GM19043 (cell line): ENCODE measurements at regions not wholly inside any gene's neighbourhood (a gene's known extent, or its start where the extent isn't known, plus 50 kb on each side); places are given as distances from the start of the nearest gene placed in this dataset.
"Not testable (repeated sequence)": the region's sequence is repeated elsewhere in the genome, so short reads cannot be mapped to it uniquely, and the experiment has no call there.

ENCODE experiments used
- ATAC-seq: cut with Tn5 transposase; IDR thresholded peaks from one replicate; pipeline ENCODE4 v1.9.1; 2021; ENCODE audit warnings: low read depth; ENCODE audit not compliant: unreplicated experiment

DNA sequence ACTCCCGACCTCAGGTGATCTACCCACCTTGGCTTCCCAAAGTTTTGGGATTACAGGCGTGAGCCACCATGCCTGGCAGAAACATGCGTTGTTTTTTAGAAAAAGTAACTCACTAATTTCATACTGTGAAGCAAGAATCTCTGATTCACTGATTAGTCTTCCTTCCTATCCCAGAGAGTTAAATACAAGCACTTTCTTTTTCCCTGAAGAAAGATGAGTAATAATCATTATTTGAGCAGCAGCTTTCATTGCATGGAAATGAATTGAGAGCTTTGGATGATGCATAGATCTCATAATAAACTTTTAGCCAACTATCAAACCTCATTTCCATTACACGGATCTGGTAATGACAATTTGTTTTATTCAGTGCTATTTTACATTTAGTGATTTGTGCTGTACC is 892.5 kb upstream of the EYS start:
- ATAC-seq = no peak

DNA sequence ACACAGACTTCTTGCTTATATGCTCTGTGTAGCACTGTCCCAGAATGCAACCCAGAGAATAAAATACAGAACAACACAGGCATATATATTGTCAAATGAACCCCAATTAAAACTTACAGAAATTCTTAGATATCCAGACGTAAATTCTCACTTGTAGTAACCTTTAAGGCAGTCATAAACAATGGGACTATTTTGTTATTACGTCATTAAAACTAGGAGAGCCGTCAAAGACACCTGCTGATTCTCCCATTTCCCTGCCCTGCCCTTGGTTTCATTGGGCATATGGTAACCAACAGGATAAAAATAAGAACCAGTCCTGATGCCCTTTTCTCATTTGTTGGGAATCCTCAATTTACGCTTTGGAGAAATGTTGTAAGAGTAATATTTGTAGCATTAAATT is 871.3 kb upstream of the EYS start:
- ATAC-seq = no peak

DNA sequence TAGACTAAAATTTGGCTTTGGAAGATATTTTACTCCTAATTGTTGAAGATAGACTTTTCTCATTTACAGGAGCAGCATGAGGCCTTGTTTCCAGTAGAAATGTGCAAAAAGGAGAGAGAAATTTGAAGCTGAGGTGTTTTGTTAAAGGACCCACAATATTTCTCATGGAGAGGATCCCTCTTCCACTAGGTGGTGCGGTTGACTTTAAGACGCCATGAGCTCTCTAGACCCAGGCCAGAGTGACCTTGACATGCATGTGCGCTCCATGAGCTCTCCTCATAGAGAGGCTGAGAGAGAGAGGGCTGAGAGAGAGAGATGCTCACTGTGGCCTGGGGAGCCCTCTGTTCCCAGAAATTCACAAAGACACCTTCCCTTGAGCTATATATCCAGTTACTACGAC is 861.2 kb upstream of the EYS start:
- no peak for ATAC-seq

DNA sequence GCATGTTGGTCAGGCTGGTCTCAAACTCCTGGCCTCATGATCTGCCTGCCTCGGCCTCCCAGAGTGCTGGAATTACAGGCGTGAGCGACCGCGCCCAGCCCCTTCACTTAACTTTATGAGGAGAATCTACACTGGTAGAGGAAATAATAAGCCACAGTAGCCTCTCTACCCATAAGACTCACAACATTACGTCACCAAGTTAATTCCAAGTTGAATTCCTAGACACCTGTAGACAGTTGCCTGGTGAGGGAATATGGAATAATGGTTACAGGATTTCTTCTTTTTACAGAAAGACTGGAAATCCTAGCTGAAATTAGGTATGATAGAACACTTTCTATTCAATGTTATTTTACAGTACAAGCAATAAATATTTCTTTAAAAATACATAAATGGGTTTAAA is 854.5 kb upstream of the EYS start:
- ATAC-seq = no peak

DNA sequence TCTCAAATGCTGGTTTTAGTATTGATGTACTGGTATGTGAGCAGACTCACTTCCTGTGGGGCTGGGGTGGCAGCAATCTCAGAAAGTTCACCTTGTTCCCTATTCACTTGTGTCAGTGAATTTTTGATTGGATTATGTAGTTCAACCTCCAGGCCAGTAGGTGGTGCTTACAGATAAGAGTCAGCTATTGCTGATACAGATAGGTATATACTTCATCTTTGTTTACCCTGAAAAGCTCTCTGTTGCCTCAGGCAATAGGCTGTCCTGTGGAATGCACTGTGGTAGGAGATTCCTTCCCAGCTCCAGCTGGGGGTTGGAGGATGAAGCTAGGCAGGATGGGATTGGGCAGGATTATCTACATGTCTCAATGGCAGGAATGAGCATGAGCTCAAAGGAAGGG is 851.2 kb upstream of the EYS start:
- no peak for ATAC-seq

DNA sequence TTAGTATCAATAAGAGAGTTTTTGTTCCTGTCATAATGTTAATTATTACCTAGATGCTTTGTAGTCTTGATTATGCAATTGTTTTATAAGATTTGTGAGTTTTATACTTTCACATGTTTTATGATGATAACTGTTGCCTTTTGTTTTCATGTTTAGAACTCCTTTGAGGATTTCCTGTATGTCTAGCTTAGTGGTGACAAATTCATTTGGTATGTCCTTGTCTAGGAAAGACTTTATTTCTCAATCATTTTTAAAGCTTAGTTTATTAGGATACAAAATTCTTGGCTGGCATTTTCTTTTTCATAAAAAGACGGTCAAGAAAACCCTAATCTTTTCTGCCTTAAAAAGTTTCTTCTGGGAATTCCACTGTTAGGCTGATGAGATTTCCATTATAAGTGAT is 849.9 kb upstream of the EYS start:
- ATAC-seq = no peak

DNA sequence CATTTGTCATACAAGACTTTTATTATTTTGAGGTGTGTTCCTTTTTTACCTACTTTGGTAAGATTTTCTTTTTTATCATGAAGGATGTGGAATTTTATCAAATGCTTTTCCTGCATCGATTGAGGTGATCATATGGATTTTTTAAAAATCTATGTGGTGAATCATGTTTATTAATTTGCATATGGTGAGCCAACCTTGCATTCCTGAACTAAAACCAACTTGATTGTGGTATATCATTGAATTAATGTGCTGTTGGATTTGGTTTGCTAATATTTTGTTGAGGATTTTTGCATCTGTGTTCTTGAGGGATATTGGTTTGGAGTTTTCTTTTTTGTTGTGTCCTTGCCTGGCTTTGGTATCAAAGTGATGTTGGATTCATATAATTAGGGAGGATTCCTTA is 848.1 kb upstream of the EYS start:
- no peak for ATAC-seq

DNA sequence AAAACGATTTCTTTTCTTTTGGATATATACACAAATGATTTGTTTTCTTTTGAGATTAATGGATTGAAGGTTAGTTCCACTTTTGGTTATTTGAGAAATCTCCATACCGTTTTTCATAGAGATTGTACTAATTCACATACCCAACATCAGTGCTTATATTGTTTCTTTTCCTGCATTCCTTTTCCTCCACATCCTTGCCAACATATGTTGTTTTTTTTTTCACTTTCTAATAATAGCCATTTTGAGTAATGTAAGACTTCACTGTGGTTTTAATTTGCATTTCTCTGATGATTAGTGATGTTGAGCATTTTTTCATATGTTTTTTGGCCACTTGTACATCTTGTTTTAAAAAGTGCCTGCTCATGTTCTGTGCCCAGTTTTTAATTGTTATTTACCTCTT is 846.4 kb upstream of the EYS start:
- no peak for ATAC-seq

DNA sequence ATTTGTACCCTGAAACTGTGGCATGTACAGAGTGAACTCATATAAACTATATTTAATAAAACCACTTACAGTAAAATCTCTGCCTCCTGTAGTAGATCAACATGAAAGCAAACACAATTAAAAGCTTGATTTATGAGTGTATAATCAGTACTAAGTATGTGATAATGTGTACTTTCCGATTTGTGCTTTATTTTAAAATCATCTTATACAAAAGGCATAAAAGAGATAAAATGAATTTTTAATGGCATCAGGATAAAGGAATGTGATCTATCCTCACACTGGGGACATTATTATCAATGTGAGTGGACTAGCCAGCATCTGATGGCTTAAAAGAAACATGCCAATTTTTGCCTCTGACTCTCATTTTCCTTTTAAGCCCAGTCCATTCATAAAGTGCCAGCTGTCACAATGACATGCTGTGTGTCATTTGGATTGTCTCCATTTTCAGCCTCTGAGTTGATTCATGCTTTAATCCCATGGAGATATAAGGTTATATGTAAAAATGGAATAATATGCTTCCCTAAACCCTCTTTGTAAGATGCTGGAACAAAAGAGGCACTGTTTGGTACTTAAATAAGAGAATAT is 831.6 kb upstream of the EYS start:
- ATAC-seq = no peak

DNA sequence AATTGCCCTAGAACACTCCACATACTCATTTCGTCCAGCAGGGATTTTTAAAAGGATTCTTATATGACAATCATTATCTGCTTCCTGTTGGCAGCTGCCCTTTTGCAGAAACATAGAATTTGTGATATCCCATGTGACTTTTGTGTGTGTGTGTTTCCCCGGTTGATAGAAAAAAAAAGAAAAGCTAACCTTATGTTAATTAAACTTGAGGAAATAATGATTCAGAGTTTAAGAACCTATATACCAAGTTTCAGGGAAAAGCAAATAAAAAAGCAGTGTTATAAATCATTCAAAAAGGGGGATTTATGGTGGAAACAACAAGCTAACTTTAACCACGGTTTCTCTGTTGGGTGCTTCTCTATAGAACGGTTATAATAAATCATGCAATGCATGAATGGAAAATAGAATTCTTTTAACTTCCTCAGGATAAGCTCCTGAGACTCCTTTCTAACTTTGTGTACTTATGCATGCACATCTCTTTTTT is 826.9 kb upstream of the EYS start:
- no peak for ATAC-seq

DNA sequence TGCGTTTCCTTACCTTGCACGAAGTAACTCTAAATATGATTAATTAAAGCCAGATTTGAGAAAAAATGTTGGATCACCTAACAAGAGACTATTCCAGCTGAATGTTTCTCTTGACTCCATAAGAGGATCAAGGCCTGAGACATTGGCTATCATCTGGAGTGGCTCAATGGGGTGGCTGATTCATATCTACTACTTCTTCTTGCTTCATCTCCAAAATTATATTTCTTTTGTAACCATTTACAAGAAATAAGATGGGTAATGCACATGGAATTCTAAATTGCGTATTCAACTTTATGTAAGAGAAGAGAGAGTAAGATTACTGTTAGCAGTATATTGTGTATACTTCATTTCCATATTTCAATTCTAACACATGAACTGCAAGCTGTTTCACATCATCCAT is 819.0 kb upstream of the EYS start:
- ATAC-seq = no peak

DNA sequence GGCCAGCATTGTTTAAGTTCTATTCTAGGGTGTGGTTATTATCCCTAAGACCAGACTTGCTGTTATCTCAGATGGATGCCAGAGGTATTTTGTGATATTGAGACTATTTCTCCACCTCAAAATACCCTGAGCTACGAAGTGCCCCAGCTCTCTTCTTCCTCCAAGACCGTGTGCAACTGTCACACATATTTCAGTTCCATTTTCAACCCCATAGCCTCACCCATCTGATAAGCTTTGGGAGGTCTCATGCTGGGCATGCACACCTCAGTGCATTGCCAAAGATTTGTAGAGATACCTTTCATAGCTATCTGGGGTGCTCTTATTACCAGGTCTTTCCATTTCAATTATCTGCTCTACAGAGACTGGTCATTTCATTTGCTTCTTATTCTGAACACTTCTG is 815.8 kb upstream of the EYS start:
- no peak for ATAC-seq

DNA sequence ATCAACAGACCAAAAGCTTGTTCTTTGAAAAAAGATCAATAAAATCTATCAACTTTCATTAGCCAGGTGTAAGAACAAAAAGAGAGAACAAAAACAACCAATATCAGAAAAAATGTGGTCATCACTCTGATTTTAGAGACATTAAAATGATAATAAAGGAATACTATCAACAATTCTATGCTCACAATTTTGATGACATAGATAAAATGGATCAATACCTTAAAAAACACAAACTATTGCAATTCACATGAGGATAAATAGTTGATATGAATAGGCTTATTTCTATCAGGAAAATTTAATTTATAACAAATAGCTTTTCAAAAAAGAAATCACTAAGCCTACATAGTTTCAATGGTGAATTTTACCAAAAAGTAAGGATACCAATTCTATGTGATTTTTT is 809.4 kb upstream of the EYS start:
- ATAC-seq = no peak

DNA sequence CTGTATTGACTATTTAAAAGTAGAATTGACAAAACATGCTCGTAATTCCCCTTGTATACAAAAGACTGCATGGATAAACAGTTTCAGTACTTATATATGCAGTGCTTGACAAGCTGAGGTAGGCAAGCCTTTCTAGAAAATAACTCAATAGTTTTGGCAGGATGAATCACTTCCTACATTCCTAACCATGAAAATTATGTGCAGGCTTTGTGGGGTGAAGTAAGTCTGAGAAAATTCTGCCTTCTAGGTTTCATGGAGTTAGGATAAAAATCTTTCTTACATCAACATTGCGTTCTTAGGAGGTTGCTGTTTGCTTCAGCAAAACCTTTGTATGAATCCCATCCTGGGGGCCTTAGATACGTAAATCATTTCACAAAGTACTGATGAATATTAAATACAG is 801.4 kb upstream of the EYS start:
- no peak for ATAC-seq

DNA sequence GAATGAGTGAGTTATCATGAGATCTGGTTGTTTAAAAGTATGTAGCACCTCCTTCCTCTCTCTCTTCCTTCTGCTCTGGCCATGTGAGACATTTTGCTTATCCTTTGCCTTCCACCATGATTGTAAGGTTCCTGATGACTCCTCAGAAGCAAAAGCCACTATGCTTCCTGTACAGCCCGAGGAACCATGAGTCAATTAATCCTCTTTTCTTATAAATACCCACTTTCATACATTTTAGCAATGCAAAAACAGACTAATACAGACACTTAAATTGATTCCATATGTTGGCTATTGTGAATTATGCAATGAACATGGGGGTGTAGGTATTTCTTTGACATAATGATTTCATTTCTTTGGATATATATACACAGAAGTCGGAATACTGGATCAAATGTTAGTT is 792.8 kb upstream of the EYS start:
- ATAC-seq = no peak

DNA sequence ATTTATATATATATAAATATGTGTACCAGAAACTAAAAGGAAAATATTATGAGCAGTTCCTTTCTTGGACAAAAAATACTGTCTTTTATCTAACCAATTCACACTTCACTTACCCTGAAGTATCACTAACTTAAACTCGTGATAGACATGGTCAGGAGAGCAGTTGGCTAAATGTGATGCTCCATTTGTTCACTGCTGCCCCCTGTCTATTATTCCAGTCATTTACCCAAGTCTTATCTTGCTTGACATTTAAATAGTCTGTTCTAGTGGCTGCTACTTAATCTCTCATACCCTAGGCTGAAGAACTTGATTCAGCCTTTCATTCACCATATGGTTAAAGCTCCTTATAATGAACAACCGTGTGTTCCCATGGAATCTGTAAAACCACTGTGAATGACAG is 789.6 kb upstream of the EYS start:
- ATAC-seq = no peak

DNA sequence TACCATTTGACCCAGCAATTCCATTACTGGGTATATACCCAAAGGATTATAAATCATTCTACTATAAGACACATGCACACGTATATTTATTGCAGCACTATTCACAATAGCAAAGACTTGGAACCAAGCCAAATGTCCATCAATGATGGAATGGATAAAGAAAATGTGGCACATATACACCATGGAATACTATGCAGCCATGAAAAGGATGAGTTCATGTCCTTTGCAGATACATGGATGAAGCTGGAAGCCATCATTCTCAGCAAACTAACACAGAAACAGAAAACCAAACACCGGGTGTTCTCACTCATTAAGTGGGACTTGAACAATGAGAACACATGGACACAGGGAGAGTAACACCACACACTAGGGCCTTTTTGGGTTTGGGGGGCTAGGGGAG is 787.6 kb upstream of the EYS start:
- ATAC-seq = not testable (repeated sequence)

DNA sequence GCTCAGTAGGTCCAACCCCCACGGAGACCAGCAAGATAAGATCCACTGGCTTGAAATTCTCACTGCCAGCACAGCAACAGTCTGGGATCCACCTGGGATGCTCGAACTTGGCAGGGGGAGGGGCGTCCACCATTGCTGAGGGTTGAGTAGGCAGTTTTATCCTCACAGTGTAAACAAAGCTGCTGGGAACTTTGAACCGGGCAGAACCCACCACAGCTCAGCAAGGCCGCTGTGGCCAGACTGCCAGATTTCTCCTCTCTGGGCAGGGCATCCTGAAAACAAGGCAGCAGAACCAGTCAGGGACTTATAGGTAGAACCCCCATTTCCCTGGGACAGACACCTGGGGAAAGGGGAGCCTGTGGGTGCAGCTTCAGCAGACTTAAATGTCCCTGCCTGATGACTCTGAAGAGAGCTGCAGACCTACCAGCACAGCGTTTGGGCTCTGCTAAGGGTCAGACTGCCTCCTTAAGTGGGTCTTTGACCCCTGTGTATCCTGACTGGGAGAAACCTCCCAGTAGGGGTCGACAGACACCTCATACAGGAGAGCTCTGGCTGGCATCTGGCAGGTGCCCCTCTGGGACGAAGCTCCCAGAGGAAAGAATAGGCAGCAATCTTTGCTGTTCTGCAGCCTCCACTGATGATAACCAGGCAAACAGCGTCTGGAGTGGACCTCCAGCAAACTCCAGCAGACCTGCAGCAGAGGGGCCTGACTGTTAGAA is 782.4 kb upstream of the EYS start:
- no peak for ATAC-seq

DNA sequence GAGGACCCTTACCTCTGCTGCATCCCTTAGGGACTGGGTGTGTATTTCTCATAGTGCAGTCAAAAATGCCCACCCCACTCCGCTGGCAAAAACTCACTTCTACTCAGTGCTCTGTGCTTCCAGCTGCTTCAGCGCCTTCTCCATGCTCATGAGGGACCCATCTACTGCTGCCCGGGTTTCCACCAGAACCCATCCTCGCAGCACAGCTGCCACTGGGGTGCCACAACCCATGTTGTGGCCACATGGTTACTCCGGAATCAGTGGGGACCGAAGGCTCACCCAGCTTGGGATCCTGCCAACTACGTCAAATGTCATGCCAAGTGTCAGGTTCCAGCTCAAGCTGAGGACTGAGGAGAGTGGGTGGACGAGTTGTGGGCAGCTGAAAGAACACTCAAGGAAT is 774.2 kb upstream of the EYS start:
- ATAC-seq = no peak

DNA sequence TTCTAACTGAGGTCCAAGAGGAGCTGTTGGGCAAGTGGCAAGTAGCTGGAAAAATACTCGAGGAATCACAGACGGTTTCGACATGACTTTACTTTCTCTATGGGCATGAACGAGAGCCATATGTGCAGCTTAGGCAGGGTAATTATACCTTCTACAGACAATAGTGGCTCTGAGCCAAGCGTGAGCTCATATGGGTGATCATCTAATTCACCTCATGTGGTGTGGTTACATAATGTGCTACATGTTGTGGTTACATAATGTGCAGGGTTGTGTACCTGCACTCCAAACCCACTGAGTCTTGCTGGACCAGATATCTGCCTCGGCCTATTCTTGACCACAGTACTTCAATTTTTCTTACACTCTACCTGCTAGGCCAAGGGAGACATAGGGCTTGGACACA is 771.7 kb upstream of the EYS start:
- ATAC-seq = no peak

DNA sequence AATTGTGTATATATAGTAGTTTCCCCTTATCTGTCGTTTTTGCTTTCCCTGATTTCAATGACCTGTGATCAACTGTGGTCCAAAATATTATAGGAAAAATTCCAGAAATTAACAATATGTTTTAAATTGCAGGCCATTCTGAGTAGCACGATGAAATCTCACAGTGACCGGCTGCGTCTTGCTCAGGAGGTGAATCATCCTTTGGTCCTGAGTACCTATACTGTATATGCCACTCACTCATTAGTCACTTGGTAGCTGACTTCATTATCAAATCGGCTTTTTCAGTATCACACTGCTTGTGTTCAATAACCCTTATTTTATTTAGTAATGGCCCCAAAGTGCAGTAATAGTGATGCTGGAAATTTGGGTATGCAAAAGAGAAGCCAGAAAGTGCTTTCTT is 728.3 kb upstream of the EYS start:
- ATAC-seq = no peak

DNA sequence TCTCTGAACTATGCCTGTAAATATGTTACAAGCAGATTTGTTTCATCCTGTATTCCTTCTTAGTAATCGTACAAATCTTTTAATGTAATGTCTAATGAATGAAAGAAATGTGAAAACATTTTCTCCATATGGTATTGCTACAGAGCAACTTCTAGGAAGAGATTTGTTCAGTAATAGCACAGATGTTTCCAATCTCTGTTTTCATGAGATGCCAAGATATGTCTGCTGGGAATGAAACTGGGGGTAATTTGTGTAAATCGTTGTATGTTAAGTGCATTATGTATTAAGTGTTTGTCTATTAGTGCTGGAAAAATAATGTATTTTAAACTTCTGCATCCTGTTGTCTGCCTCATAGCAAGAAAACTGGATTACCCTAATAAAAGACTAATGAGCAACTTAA is 722.2 kb upstream of the EYS start:
- no peak for ATAC-seq

DNA sequence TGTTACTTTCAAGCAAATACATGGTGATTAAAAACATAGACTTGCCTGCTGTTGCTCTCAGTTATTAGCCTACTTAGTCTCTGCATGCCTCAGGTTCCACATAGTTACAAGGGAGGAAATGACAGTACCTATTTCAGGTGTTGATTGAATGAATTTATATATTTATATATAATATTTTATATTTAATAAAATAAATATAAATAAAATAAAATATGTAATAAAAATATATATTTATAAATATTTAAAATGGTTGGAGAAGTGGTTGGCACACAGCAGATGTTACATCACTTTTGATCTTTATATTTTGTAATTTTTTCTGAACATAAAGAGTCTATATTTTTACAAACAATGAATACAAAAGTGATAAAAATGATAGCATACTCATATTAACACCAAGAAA is 716.0 kb upstream of the EYS start:
- ATAC-seq = no peak
